PC-3 (cell line): ENCODE measurements at regions not wholly inside any gene's neighbourhood (a gene's known extent, or its start where the extent isn't known, plus 50 kb on each side); places are given as distances from the start of the nearest gene placed in this dataset.

Experiments
- EZH2 ChIP-seq: fragments of 300-600 bp; sonication (generic); IDR thresholded peaks from one replicate; pipeline ENCODE4 v1.6.1; 2017; ENCODE audit warnings: antibody characterized with exemption, mild to moderate bottlenecking, low read length; ENCODE audit not compliant: unreplicated experiment
- EZH2phosphoT487 ChIP-seq: fragments of 300-600 bp; sonication (generic); IDR thresholded peaks from 2 replicates; pipeline ENCODE4 v1.6.1; 2018; ENCODE audit warnings: mild to moderate bottlenecking, antibody characterized with exemption, low read length, borderline replicate concordance
- TF ChIP-seq, protein P1 (sequence below): fragments of 300-600 bp; sonication (generic); conservative IDR thresholded peaks from 2 replicates; pipeline ENCODE4 v1.5.1; 2017; ENCODE audit warnings: antibody characterized with exemption, low read depth, mild to moderate bottlenecking, low read length

GRCh38 chr12:87413784-87414183 lies 615.4 kb downstream of the C12orf50 start:
- TF ChIP-seq, protein P1, sequence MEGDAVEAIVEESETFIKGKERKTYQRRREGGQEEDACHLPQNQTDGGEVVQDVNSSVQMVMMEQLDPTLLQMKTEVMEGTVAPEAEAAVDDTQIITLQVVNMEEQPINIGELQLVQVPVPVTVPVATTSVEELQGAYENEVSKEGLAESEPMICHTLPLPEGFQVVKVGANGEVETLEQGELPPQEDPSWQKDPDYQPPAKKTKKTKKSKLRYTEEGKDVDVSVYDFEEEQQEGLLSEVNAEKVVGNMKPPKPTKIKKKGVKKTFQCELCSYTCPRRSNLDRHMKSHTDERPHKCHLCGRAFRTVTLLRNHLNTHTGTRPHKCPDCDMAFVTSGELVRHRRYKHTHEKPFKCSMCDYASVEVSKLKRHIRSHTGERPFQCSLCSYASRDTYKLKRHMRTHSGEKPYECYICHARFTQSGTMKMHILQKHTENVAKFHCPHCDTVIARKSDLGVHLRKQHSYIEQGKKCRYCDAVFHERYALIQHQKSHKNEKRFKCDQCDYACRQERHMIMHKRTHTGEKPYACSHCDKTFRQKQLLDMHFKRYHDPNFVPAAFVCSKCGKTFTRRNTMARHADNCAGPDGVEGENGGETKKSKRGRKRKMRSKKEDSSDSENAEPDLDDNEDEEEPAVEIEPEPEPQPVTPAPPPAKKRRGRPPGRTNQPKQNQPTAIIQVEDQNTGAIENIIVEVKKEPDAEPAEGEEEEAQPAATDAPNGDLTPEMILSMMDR, result no peak
- TF ChIP-seq EZH2, result no peak
- TF ChIP-seq EZH2phosphoT487, result no peak
